Activated T-helper 2 cell treated with anti-CD3 and anti-CD28 coated beads, Interferon-gamma antibody, Interleukin-2, Interleukin-4, amounts not matched to agents 10 μg/mL and 5 μg/mL and 100 μg/mL, durations not matched to agents 14 hours and 24 hours and 36 hours (primary cell): ENCODE measurements at regions not wholly inside any gene's neighbourhood (a gene's known extent, or its start where the extent isn't known, plus 50 kb on each side); places are given as distances from the start of the nearest gene placed in this dataset.
"Not testable (repeated sequence)": the region's sequence is repeated elsewhere in the genome, so short reads cannot be mapped to it uniquely, and the experiment has no call there.

Experiments used
- DNase-seq: peaks from one replicate; pipeline ENCODE4 v3.0.0; 2021; ENCODE audit warnings: low spot score
- H3K27ac Mint-ChIP-seq: one replicate; pipeline ENCODE4 v1.8.0; 2021; ENCODE audit warnings: mixed read lengths
- H3K27me3 Mint-ChIP-seq: one replicate; pipeline ENCODE4 v1.8.0; 2021; ENCODE audit warnings: low read depth, mixed read lengths
- H3K36me3 Mint-ChIP-seq: one replicate; pipeline ENCODE4 v1.8.0; 2021; ENCODE audit warnings: low read depth, mixed read lengths
- H3K4me1 Mint-ChIP-seq: one replicate; pipeline ENCODE4 v1.8.0; 2021; ENCODE audit warnings: low read depth, mixed read lengths
- H3K4me3 Mint-ChIP-seq: one replicate; pipeline ENCODE4 v1.8.0; 2021; ENCODE audit warnings: low read depth, mild to moderate bottlenecking, moderate library complexity, mixed read lengths
- H3K9me3 Mint-ChIP-seq: one replicate; pipeline ENCODE4 v1.8.0; 2021; ENCODE audit warnings: mixed read lengths
- intact Hi-C: fragments of 100-400 bp; cut with micrococcal nuclease; formaldehyde crosslinking; loops from one replicate; pipeline ENCODE4 v1.15.1; 2023

DNA sequence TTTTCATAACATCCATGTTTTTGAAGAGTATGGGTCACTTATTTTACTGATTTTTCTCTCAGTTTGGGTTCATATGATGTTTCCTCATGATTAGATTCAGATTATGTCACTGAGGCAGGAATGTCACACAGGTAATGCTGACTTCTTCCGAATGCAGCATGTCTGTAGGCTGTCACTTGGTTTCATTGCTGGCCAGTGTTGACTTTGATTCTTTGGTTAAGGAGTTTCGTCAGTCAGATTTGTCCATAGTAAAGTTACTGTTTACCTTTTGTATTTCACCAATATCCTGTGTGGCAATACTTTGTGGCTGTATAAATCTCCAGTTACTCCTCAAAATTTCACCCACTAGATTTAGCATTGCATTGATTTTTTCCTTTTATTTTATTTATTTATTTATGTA lies 105.6 kb downstream of the MRPL57 start:
- Mint-ChIP-seq H3K27me3 (peaks cover 34% of the 10 kb centered on the region), H3K4me1 (no peaks in the 10 kb centered on the region), H3K36me3 (no peaks in the 10 kb centered on the region), H3K27ac (no peak overlapping the region), H3K4me3 (no peak overlapping the region), H3K9me3 (no peaks in the 10 kb centered on the region)
- intact Hi-C loops, result no loop called here
- DNase-seq, result no peak

DNA sequence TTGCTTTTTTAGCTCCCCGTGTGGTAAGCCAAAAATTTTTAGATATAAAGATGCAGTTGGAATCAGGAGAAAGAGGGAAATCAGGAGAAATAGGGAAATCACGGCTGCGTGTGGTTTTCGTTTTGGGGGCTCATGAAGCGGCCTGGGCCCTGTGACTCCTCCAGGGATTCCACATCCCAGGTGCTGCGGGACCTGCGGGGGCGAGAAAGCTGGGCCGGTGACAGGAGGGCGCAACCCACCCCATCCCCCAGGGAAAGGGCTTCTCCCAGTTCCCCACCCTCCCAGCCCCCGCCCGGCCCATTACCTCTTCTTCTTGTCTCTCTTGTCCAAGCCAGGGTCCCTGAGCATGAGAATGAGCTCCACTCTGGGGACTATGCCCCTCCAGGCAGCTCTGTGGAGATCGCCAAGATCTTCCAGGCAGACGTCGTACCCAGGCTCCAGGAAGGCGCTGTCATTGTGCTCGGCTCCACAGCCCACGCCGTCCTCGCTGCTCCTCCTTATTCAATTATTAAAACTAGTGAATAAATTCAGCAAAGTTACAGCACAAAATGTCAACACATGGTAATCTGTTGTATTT lies 111.0 kb downstream of the MRPL57 start:
- no peak for DNase-seq
- Mint-ChIP-seq H3K4me3 (no peak overlapping the region), H3K4me1 (no peaks in the 10 kb centered on the region), H3K27me3 (peaks cover 20% of the 10 kb centered on the region), H3K36me3 (no peaks in the 10 kb centered on the region), H3K27ac (no peak overlapping the region), H3K9me3 (peaks cover 11% of the 10 kb centered on the region)
- intact Hi-C loops, result no loop called here

- Mint-ChIP-seq H3K4me1 (no peaks in the 10 kb centered on the region), H3K27ac (no peak overlapping the region), H3K36me3 (no peaks in the 10 kb centered on the region), H3K4me3 (no peak overlapping the region), H3K9me3 (peaks cover 11% of the 10 kb centered on the region), H3K27me3 (peaks cover 8% of the 10 kb centered on the region)
- intact Hi-C loops, result no loop called here
- no peak for DNase-seq
Measured at GRCh38 chr13:21289475-21289874, 113.0 kb downstream of the MRPL57 start.

DNA sequence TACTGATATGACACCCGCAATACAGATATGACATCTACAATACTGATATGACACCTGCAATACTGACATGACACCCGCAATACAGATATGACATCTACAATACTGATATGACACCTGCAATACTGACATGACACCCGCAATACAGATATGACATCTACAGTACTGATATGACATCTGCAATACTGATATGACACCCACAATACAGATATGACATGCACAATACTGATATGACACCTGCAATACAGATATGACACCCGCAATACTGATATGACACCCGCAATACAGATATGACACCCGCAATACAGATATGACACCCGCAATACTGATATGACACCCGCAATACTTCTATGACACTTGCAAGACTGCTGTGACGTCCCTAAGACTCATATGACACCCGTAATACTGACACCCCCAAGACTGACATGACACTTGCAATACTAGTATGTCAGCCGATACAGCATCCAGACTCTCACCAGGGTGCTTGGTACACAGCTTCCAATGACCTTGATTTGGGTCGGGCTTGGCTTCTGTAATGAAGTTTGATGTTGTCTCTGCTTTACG lies 114.1 kb downstream of the MRPL57 start:
- H3K36me3 Mint-ChIP-seq, DNase-seq, H3K27ac Mint-ChIP-seq, H3K4me1 Mint-ChIP-seq, H3K4me3 Mint-ChIP-seq, H3K27me3 Mint-ChIP-seq: not testable (repeated sequence)
- intact Hi-C loops, result loop anchor here (10.0 kb wide), 3 partner anchors 116 to 384 kb away; partner anchors contain the start of genes FGF9, MRPL57 and SKA3
- peaks cover 11% of the 10 kb centered on the region for H3K9me3 Mint-ChIP-seq

DNA sequence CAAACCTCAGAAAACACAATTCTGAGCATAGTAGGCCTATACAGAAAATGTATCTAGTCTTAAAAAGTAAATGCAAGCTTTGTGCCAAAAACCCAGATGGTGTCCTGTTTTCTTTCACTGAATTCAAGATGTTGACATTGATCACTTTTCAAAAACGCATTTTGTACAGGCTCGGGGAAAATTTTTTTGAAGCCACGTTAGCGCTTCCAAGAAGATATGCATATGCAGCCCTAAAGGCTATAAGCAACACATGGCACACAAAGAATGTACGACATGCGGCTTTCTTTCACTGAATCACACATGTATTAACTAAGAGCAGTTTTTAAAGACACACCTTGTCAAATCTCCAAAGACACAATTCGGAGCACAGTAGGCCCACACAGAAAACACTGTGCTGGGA lies 115.4 kb downstream of the MRPL57 start:
- no peaks in the 10 kb centered on the region for H3K4me1 Mint-ChIP-seq
- DNase-seq, result no peak
- H3K4me3 Mint-ChIP-seq, result no peak overlapping the region
- peaks cover 11% of the 10 kb centered on the region for H3K9me3 Mint-ChIP-seq
- peaks cover 3% of the 10 kb centered on the region for H3K27me3 Mint-ChIP-seq
- H3K27ac Mint-ChIP-seq, result no peak overlapping the region
- no peaks in the 10 kb centered on the region for H3K36me3 Mint-ChIP-seq
- intact Hi-C loops, result loop anchor here (10.0 kb wide), 3 partner anchors 117 to 383 kb away; partner anchors contain the start of genes FGF9, MRPL57 and SKA3

DNA sequence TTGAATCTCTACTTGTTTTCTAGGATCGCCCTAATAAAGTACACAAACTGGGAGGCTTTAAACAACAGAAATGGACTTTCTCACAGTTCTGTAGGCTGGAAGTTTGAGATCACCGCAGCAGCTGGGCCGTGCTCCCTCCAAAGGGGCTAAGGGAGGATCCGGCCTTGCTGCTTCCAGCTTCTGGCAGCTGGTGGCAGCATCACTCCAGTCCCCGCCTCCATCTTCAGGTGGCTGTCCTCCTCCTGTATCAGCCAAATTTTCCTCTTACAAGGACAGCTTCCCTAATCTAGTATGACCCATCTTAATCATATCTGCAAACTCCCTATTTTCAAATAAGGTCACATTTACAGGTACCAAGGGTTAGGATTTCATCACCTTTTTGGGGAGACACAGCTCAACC lies 120.5 kb downstream of the MRPL57 start:
- peaks cover 19% of the 10 kb centered on the region for H3K4me1 Mint-ChIP-seq
- not testable (repeated sequence) for H3K27me3 Mint-ChIP-seq, H3K4me3 Mint-ChIP-seq

GRCh38 chr13:21297447-21297846 lies 121.0 kb downstream of the MRPL57 start:
- Mint-ChIP-seq H3K4me3 (peak overlapping the region; percentile 91), H3K9me3 (no peaks in the 10 kb centered on the region), H3K27me3 (peaks cover 3% of the 10 kb centered on the region), H3K27ac (peak overlapping the region; percentile 87), H3K36me3 (peaks cover 2% of the 10 kb centered on the region), H3K4me1 (peaks cover 20% of the 10 kb centered on the region)
- DNase-seq, result no peak
- intact Hi-C loops, result loop anchor here (1.0 to 10.0 kb wide), 5 partner anchors 123 to 377 kb away; partner anchors contain the start of genes FGF9, MICU2, MRPL57 and SKA3

More for the DNA sequence above, 120.5 kb downstream of the MRPL57 start:
- not testable (repeated sequence) for H3K9me3 Mint-ChIP-seq, H3K36me3 Mint-ChIP-seq, H3K27ac Mint-ChIP-seq, DNase-seq
- intact Hi-C loops, result loop anchor here (1.0 to 10.0 kb wide), 5 partner anchors 122 to 378 kb away; partner anchors contain the start of genes FGF9, MICU2, MRPL57 and SKA3

GRCh38 chr13:21297914-21298831 lies 121.7 kb downstream of the MRPL57 start:
- H3K27ac Mint-ChIP-seq, result peak overlapping the region; percentile 87

GRCh38 chr13:21304256-21304655 lies 127.8 kb downstream of the MRPL57 start:
- H3K36me3 Mint-ChIP-seq, result peaks cover 25% of the 10 kb centered on the region
- no peaks in the 10 kb centered on the region for H3K27me3 Mint-ChIP-seq
- no peaks in the 10 kb centered on the region for H3K9me3 Mint-ChIP-seq
- DNase-seq, result no peak
- H3K27ac Mint-ChIP-seq, result no peak overlapping the region
- H3K4me1 Mint-ChIP-seq, result peaks cover 12% of the 10 kb centered on the region
- intact Hi-C loops, result no loop called here
- no peak overlapping the region for H3K4me3 Mint-ChIP-seq

More at GRCh38 chr13:21297914-21298831, 121.7 kb downstream of the MRPL57 start:
- H3K4me1 Mint-ChIP-seq, result peaks cover 21% of the 10 kb centered on the region
- peak; percentile 83 for DNase-seq
- H3K36me3 Mint-ChIP-seq, result peaks cover 7% of the 10 kb centered on the region
- H3K4me3 Mint-ChIP-seq, result peak overlapping the region; percentile 91
- peaks cover 3% of the 10 kb centered on the region for H3K27me3 Mint-ChIP-seq
- intact Hi-C loops, result loop anchor here (1.0 to 10.0 kb wide), 8 partner anchors 31 to 377 kb away; partner anchors contain the start of genes FGF9, MICU2, MRPL57 and SKA3
- no peaks in the 10 kb centered on the region for H3K9me3 Mint-ChIP-seq

DNA sequence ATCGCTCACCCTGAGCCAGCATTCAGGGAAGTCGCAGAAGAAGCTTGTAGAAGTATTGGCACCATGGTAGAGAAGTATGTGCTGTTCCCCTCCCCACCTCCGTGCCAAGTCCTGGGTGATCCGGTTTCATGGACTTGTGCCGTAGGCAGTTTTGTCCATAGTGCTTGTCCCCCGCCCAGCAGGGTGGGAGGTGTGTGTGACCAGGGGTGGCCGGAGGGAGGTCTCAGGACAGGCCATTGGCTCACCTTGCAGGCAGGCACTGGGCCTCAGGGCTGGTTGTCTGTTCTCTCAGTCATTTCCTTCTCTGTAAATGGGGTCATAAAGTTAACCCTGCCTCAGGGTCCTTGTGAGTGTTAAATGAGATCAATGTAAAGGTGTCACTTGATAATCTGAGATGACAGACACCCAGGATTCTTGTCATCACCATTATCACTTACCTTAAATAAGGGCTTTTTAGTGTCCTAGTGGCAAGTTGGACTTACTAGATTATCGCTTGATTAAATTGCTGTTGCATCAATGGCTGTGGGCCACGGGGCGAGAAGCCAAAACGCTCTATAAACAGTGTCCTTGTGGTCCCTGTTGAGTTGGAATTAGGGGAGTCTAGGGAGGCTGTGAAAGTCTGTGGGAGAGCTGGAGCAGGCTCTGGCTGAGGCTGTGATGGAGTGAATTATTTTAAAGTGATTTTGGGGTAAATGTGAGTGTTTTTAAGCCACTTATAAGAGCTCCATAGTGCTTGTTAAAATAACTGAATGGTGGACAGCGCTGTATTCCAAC lies 130.0 kb downstream of the MRPL57 start:
- H3K27ac Mint-ChIP-seq, intact Hi-C loops, H3K4me3 Mint-ChIP-seq, H3K9me3 Mint-ChIP-seq, DNase-seq, H3K27me3 Mint-ChIP-seq: not testable (repeated sequence)
- peaks cover 36% of the 10 kb centered on the region for H3K36me3 Mint-ChIP-seq
- H3K4me1 Mint-ChIP-seq, result peaks cover 19% of the 10 kb centered on the region

GRCh38 chr13:21307158-21307557 lies 130.7 kb downstream of the MRPL57 start:
- H3K27ac Mint-ChIP-seq, H3K9me3 Mint-ChIP-seq, intact Hi-C loops, H3K4me3 Mint-ChIP-seq, DNase-seq, H3K27me3 Mint-ChIP-seq: not testable (repeated sequence)
- Mint-ChIP-seq H3K4me1 (peaks cover 19% of the 10 kb centered on the region), H3K36me3 (peaks cover 43% of the 10 kb centered on the region)

DNA sequence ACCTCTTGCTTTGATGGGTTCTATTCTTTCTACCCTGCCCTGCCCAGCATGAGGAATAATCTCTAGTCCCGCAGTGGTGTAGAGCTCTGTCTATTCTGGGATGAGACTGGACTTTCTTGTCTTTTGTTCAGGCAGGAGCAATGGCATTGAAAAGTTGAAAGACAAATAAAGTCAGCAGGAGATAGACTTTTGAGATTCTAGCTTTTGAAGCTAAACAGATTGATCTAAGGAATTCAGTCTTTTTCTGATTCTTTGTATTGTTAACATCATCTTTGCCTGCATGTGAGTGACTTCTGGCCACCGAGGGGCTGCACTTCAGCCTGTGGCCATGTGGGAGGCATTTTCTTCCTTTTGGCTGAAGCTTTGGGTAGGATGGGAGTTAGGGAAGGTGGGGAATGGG lies 132.4 kb downstream of the MRPL57 start:
- intact Hi-C loops, result no loop called here
- Mint-ChIP-seq H3K27me3 (no peaks in the 10 kb centered on the region), H3K36me3 (peaks cover 32% of the 10 kb centered on the region), H3K4me3 (no peak overlapping the region), H3K27ac (no peak overlapping the region), H3K9me3 (no peaks in the 10 kb centered on the region), H3K4me1 (peaks cover 16% of the 10 kb centered on the region)
- no peak for DNase-seq
